ENCODE measurements at regions not wholly inside any gene's neighbourhood (a gene's known extent, or its start where the extent isn't known, plus 50 kb on each side); places are given as distances from the start of the nearest gene placed in this dataset.

- TF ChIP-seq MAX (IDR thresholded peaks at IDR 0.05; ENCODE audit: insufficient read depth, insufficient read length) (no peak), CTCF (IDR thresholded peaks at IDR 0.05; ENCODE audit: extremely low read depth in 1 of 2, insufficient read depth in 1 of 2, low read depth in 1 of 2, low read length in 2 of 2) (no peak), POLR2A (IDR thresholded peaks at IDR 0.05; ENCODE audit: low read depth, low read length) (no peak), JUN (IDR thresholded peaks at IDR 0.05; ENCODE audit: borderline replicate concordance, insufficient read depth, insufficient read length, low read depth) (no peak)
Measured at GRCh38 chr14:101460986-101461750, 100.1 kb upstream of the DIO3 start.

All from endothelial cell of umbilical vein (primary cell).